Liver (tissue), 3 donors: ENCODE measurements at regions not wholly inside any gene's neighbourhood (a gene's known extent, or its start where the extent isn't known, plus 50 kb on each side); places are given as distances from the start of the nearest gene placed in this dataset.

ENCODE experiments used
- CTCF ChIP-seq: fragments of 150-350 bp; IDR thresholded peaks from 2 replicates; pipeline ENCODE4 v1.5.1; 2017; ENCODE audit warnings: improper control_type of control experiment, low read depth, low read length; ENCODE audit not compliant: missing input control
- GABPA ChIP-seq, 2 donors: IDR thresholded peaks in 1 of 2; conservative IDR thresholded peaks in 1 of 2; 2 replicates each; pipeline ENCODE4 v1.6.1; 2016; ENCODE audit warnings: antibody characterized with exemption in 2 of 2, mild to moderate bottlenecking in 1 of 2, moderate library complexity in 1 of 2
- HNF4A ChIP-seq, 2 donors: conservative IDR thresholded peaks; 2 replicates each; pipeline ENCODE4 v1.6.1; 2016; ENCODE audit warnings: antibody characterized with exemption in 2 of 2, mild to moderate bottlenecking in 2 of 2
- RAD21 ChIP-seq, 2 donors: IDR thresholded peaks; 2 replicates each; pipeline ENCODE4 v1.6.1; 2016; ENCODE audit warnings: antibody characterized with exemption in 2 of 2, mild to moderate bottlenecking in 2 of 2
- RXRA ChIP-seq, 2 donors: IDR thresholded peaks; 2 replicates each; pipeline ENCODE4 v1.6.1; 2017 to 2018; ENCODE audit warnings: antibody characterized with exemption in 2 of 2, mild to moderate bottlenecking in 1 of 2
- SP1 ChIP-seq: IDR thresholded peaks from 2 replicates; pipeline ENCODE4 v1.6.1; 2018; ENCODE audit warnings: antibody characterized with exemption, mild to moderate bottlenecking
- TAF1 ChIP-seq: conservative IDR thresholded peaks from 2 replicates; pipeline ENCODE4 v1.6.1; 2016; ENCODE audit warnings: antibody characterized with exemption, mild to moderate bottlenecking
- YY1 ChIP-seq: IDR thresholded peaks from 2 replicates; pipeline ENCODE4 v1.6.1; 2016; ENCODE audit warnings: antibody characterized with exemption, mild to moderate bottlenecking
- TF ChIP-seq, protein P1 (sequence below): IDR thresholded peaks from 2 replicates; pipeline ENCODE4 v1.6.1; 2016; ENCODE audit warnings: antibody characterized with exemption, mild to moderate bottlenecking
- TF ChIP-seq, protein P2 (sequence below): IDR thresholded peaks from 2 replicates; pipeline ENCODE4 v1.6.1; 2016; ENCODE audit warnings: antibody characterized with exemption
- TF ChIP-seq, protein P3 (sequence below): IDR thresholded peaks from 2 replicates; pipeline ENCODE4 v1.6.1; 2016; ENCODE audit warnings: antibody characterized with exemption
- donor health status: healthy.
- donor health status: healthy.

DNA sequence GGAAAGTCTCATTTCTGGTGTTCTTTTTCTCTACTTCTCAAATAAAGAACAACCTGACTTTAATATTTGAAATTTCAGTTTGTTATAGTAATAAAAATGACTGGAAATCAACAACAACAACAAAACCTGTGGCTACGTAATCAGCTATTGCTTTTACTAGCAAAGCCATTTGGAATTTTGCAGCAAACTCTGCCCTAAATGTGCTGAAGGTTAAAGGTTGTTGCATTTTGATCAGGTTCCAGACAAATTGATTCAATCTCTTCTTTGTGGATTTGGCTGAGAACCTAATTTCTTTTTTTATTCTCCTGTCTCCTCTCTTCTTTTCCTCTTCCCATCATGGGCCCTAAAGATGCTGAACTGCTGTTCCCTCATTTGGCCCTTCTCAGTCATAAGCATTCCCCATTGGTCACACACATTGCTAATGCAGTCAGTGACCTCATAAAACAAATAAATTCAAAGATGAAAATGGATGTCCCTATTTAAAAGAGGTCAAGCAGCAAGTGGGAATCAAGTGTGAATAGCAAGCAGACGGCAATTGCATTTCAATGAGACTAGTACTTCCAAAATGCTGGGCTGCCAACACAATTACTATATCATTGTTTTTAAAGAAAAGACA lies 795.1 kb upstream of the CDH8 start:
- TF ChIP-seq CTCF = no peak
- TF ChIP-seq, protein P1, sequence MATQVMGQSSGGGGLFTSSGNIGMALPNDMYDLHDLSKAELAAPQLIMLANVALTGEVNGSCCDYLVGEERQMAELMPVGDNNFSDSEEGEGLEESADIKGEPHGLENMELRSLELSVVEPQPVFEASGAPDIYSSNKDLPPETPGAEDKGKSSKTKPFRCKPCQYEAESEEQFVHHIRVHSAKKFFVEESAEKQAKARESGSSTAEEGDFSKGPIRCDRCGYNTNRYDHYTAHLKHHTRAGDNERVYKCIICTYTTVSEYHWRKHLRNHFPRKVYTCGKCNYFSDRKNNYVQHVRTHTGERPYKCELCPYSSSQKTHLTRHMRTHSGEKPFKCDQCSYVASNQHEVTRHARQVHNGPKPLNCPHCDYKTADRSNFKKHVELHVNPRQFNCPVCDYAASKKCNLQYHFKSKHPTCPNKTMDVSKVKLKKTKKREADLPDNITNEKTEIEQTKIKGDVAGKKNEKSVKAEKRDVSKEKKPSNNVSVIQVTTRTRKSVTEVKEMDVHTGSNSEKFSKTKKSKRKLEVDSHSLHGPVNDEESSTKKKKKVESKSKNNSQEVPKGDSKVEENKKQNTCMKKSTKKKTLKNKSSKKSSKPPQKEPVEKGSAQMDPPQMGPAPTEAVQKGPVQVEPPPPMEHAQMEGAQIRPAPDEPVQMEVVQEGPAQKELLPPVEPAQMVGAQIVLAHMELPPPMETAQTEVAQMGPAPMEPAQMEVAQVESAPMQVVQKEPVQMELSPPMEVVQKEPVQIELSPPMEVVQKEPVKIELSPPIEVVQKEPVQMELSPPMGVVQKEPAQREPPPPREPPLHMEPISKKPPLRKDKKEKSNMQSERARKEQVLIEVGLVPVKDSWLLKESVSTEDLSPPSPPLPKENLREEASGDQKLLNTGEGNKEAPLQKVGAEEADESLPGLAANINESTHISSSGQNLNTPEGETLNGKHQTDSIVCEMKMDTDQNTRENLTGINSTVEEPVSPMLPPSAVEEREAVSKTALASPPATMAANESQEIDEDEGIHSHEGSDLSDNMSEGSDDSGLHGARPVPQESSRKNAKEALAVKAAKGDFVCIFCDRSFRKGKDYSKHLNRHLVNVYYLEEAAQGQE = no peak
- TF ChIP-seq SP1 = no peak
- TF ChIP-seq, protein P2, sequence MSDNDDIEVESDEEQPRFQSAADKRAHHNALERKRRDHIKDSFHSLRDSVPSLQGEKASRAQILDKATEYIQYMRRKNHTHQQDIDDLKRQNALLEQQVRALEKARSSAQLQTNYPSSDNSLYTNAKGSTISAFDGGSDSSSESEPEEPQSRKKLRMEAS = no peak
- TF ChIP-seq, protein P3, sequence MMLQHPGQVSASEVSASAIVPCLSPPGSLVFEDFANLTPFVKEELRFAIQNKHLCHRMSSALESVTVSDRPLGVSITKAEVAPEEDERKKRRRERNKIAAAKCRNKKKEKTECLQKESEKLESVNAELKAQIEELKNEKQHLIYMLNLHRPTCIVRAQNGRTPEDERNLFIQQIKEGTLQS = no peak
- no peak for TF ChIP-seq RAD21 (IDR thresholded peaks at IDR 0.05)
- TF ChIP-seq YY1 = no peak
- TF ChIP-seq HNF4A (conservative IDR thresholded peaks at IDR 0.05) = peak; percentile 51 to 71
- peak in 1 of 2 donors; percentile 40 for TF ChIP-seq RXRA (IDR thresholded peaks at IDR 0.05)
- no peak for TF ChIP-seq TAF1
- no peak for TF ChIP-seq GABPA (IDR thresholded peaks at IDR 0.05 in 1 of 2, conservative IDR thresholded peaks at IDR 0.05 in 1 of 2)
